SK-N-MC (cell line): ENCODE measurements at regions not wholly inside any gene's neighbourhood (a gene's known extent, or its start where the extent isn't known, plus 50 kb on each side); places are given as distances from the start of the nearest gene placed in this dataset.

Experiments
- DNase-seq: peaks from one replicate; pipeline ENCODE4 v3.0.0-alpha.2; 2011; ENCODE audit warnings: low read depth, low spot score
- H3K27ac ChIP-seq: fragments of 200-600 bp; sonication (generic); 2 replicates; pipeline ENCODE4 v1.5.1; 2016; ENCODE audit warnings: mixed run types
- H3K36me3 ChIP-seq: fragments of 200-600 bp; sonication (generic); 2 replicates; pipeline ENCODE4 v1.6.1; 2017; ENCODE audit warnings: antibody characterized with exemption, low read length, mixed read lengths; ENCODE audit not compliant: insufficient read depth
- H3K4me3 ChIP-seq: fragments of 200-600 bp; sonication (generic); 2 replicates; pipeline ENCODE4 v1.5.1; 2016
- H3K9ac ChIP-seq: fragments of 200-600 bp; sonication (generic); 2 replicates; pipeline ENCODE4 v1.8.0; 2017; ENCODE audit warnings: mixed run types, mixed read lengths; ENCODE audit not compliant: insufficient read length
- H3K9me3 ChIP-seq: fragments of 200-600 bp; sonication (generic); 2 replicates; pipeline ENCODE4 v1.6.1; 2017; ENCODE audit warnings: low read depth, mild to moderate bottlenecking, antibody characterized with exemption, low read length, moderate library complexity, mixed read lengths
- EZH2 ChIP-seq: fragments of 200-600 bp; sonication (generic); IDR thresholded peaks from one replicate; pipeline ENCODE4 v1.6.1; 2017; ENCODE audit warnings: antibody characterized with exemption
- FOXP2 ChIP-seq: optimal IDR thresholded peaks from 2 replicates; pipeline ENCODE3; 2011; ENCODE audit warnings: mild to moderate bottlenecking, moderate library complexity; ENCODE audit not compliant: insufficient read depth; ENCODE audit errors: extremely low read length, control extremely low read depth
- POLR2AphosphoS5 ChIP-seq: IDR thresholded peaks from 2 replicates; pipeline ENCODE4 v1.6.1; 2012; ENCODE audit warnings: mild to moderate bottlenecking, low read depth, low read length, borderline replicate concordance

DNA sequence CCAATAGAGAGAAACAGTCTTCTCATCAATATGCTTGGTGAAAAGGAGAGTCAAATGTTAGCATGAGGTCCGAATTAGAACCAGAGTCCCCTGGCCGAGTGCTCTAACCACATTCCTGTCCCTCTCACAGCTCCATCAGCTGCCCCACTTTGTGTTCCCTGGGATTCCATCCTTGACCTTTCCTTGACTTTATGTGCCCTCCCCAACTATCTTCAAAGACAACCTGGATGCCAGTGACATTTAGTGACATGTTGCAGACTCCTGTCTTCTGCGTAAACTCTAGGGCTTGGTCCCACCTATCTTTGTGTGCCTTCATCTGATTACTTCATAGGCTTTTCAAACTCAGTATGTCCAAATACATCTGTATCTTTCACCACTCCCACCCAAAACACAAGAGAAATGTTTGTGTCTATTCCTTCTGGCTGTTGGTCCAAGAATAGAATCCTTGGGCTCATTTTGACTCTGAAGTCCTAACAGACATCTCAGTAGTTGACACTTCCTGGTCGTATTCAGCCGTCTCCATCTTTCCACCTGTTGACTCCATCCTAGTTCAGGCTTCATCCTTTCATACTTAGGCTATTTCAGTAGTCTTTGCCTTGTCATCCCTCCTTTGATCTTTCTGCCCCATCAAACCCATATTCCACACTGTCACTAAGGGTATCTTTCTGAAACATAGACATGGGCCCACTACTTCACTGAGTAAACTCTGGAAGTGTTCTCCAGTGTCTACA lies 101.4 kb upstream of the CD180 start:
- Histone ChIP-seq H3K27ac (no peak overlapping the region), H3K9ac (no peak overlapping the region), H3K4me3 (no peak overlapping the region), H3K9me3 (no peaks in the 10 kb centered on the region), H3K36me3 (no peaks in the 10 kb centered on the region)
- no peak for DNase-seq
- TF ChIP-seq FOXP2 (no peak), EZH2 (no peak), POLR2AphosphoS5 (no peak)

GRCh38 chr5:67297376-67297775 lies 100.8 kb upstream of the CD180 start:
- Histone ChIP-seq H3K4me3 (no peak overlapping the region), H3K27ac (no peak overlapping the region), H3K9me3 (no peaks in the 10 kb centered on the region), H3K9ac (no peak overlapping the region), H3K36me3 (no peaks in the 10 kb centered on the region)
- no peak for DNase-seq
- no peak for TF ChIP-seq EZH2
- no peak for TF ChIP-seq POLR2AphosphoS5
- no peak for TF ChIP-seq FOXP2

DNA sequence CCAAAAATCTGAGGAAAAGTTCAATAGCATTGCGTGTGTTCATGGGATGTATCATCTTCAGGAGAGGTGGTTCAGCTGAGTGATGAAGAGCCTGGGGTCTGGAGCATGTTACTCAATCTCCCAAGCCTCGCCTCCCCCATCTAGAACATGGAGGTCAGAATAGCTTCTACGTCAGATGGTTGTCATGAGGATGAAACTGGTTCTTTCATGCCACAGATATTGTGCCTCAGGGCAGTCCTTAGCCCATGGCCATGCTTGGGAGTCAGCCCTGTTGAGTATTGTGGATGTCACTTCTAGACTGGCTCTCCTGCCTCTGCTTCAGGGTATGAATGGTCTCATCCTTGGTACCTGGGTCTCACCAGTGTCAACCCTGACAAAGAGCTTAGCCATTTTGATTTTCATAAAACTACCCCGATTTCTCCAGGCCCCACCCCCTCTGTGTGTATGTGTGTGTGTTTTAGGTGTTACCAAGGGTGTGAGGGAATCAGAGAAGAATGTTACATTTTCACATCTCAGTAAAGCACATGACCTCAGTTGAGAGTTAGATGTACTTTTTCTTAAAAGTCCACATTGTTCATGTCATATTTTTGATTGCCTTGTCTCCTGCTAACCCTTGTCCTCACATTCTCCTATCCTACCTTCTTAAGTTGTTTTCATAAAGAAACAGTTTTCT lies 97.8 kb upstream of the CD180 start:
- Histone ChIP-seq H3K4me3 (no peak overlapping the region), H3K36me3 (no peaks in the 10 kb centered on the region), H3K9me3 (no peaks in the 10 kb centered on the region), H3K9ac (no peak overlapping the region), H3K27ac (no peak overlapping the region)
- no peak for TF ChIP-seq FOXP2
- no peak for TF ChIP-seq EZH2
- no peak for TF ChIP-seq POLR2AphosphoS5
- no peak for DNase-seq

DNA sequence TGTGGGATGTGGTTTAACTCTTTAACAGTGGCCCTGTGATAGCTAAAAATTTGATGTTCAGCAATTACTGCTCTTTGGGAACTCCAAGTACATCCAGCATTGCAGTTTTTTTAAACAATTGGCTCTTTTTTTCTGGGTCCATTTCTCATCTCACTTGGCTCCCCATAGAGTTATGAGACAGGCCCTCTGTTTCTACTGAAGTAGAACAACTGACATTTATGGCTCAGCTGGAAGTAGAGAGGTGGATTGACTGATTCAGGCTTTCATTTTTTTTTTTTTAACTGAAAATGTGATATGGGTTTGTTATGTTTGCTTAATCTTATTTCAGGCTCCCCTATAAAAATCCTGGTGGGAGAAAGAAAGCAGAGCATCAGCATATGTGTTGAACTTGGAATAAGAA lies 96.6 kb upstream of the CD180 start:
- Histone ChIP-seq H3K27ac (no peak overlapping the region), H3K36me3 (no peaks in the 10 kb centered on the region), H3K4me3 (no peak overlapping the region), H3K9ac (no peak overlapping the region), H3K9me3 (no peaks in the 10 kb centered on the region)
- no peak for DNase-seq
- TF ChIP-seq EZH2: no peak
- TF ChIP-seq POLR2AphosphoS5: no peak
- no peak for TF ChIP-seq FOXP2

DNA sequence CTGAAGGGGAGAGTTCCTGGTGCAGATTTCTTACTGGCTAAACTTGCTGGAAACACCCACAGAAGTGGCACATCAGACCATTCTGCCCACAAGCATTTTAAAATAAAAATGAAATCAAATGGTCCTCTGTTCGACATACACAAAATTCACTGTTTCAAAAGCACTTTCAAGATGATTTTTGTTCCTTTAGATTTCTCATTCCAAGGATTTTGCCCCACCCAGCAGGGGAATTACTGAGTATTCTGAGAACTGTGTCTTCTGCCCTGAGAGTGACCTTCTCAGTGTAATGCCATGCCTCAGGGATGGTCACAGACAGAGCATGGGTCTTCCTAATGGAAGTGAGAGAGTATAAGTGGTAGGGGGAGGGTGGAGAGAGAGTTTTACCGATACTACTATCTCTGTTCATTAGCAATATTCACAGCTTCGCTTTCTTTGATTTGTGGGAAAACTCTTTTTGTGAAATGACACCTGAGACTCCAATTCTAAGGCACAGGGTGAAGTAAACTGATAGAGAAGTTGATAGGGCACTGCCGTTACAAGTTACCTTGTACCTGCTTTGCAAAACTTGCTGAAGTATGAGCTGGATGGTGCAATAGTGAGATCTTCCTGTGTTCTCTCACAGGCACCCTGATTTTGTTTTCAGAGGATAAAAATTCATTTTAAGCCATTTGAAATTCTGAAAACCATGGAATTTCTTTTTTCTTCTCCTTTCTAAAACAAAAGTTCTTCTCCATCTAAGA lies 95.8 kb upstream of the CD180 start:
- Histone ChIP-seq H3K36me3 (no peaks in the 10 kb centered on the region), H3K9ac (no peak overlapping the region), H3K4me3 (no peak overlapping the region), H3K27ac (no peak overlapping the region), H3K9me3 (no peaks in the 10 kb centered on the region)
- TF ChIP-seq FOXP2 (no peak), POLR2AphosphoS5 (no peak), EZH2 (no peak)
- no peak for DNase-seq

DNA sequence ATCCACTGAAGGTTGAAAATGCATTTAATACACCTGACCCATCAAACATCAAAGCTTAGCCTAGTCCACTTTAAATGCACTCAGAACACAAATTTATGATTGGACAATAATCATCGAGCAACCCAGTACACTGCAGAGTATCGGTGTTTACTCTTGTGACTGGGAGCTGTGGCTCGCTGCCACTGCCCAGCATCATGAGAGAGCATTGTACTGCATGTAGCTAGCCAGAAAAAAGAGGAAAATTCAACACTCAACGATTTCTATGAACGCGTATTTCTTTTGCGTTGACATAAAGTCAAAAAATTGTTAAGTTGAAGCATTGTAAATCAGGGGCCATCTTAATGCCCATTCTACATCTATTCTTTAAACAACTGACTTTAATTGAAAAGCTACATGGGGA lies 95.1 kb upstream of the CD180 start:
- Histone ChIP-seq H3K9ac (no peak overlapping the region), H3K9me3 (no peaks in the 10 kb centered on the region), H3K27ac (no peak overlapping the region), H3K4me3 (no peak overlapping the region), H3K36me3 (no peaks in the 10 kb centered on the region)
- DNase-seq: no peak
- TF ChIP-seq POLR2AphosphoS5 (no peak), EZH2 (no peak), FOXP2 (no peak)

- H3K9me3 ChIP-seq: no peaks in the 10 kb centered on the region
- H3K9ac ChIP-seq: no peak overlapping the region
- no peak for TF ChIP-seq POLR2AphosphoS5
- no peak for TF ChIP-seq EZH2
- no peak for TF ChIP-seq FOXP2
- H3K36me3 ChIP-seq: no peaks in the 10 kb centered on the region
- H3K27ac ChIP-seq: no peak overlapping the region
- no peak overlapping the region for H3K4me3 ChIP-seq
- DNase-seq: no peak
These were observed 94.5 kb upstream of the CD180 start for GRCh38 chr5:67291066-67291465.

DNA sequence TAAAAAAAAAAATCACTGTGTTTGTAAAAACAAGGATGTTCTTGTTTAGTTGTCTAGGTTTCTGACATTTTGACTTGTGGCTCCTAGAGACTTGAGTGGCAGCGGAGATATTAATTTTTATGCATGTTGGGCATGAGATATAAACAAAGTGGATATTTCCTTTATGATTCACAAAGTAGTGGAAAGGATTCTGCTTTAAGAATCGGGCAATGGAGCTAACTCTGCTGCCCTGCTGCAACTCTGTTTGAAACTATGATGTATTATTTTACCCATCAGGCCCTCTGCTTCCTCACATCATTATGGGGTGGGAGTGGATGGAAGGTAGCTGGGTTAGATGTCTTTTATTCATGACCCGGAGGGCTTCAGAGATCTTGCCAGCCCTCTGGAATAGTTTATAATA lies 94.1 kb upstream of the CD180 start:
- TF ChIP-seq FOXP2 (no peak), POLR2AphosphoS5 (no peak), EZH2 (no peak)
- H3K9ac ChIP-seq: no peak overlapping the region
- DNase-seq: no peak

More for the DNA sequence above, 94.1 kb upstream of the CD180 start:
- H3K4me3 ChIP-seq: no peak overlapping the region
- H3K36me3 ChIP-seq: no peaks in the 10 kb centered on the region
- no peaks in the 10 kb centered on the region for H3K9me3 ChIP-seq
- H3K27ac ChIP-seq: no peak overlapping the region
